GM23338 (cell line): ENCODE measurements at regions not wholly inside any gene's neighbourhood (a gene's known extent, or its start where the extent isn't known, plus 50 kb on each side); places are given as distances from the start of the nearest gene placed in this dataset.

Experiments used
- CREB1 ChIP-seq: fragments of 250-450 bp; sonication (Bioruptor Pico); IDR thresholded peaks from 2 replicates; pipeline ENCODE4 v1.5.0; 2020; ENCODE audit warnings: low read depth, mild to moderate bottlenecking, moderate library complexity
- EZH2 ChIP-seq: fragments of 200-600 bp; sonication (generic); IDR thresholded peaks from one replicate; pipeline ENCODE4 v1.8.0; 2017; ENCODE audit warnings: antibody characterized with exemption, mild to moderate bottlenecking, low read depth; ENCODE audit not compliant: unreplicated experiment
- EZH2phosphoT487 ChIP-seq: fragments of 200-600 bp; sonication (generic); IDR thresholded peaks from one replicate; pipeline ENCODE4 v1.8.1; 2018; ENCODE audit warnings: antibody characterized with exemption; ENCODE audit not compliant: unreplicated experiment
- JUNB ChIP-seq: IDR thresholded peaks from one replicate; pipeline ENCODE4 v1.6.1; 2016; ENCODE audit warnings: antibody characterized with exemption; ENCODE audit not compliant: unreplicated experiment
- POLR2AphosphoS5 ChIP-seq: IDR thresholded peaks from 2 replicates; pipeline ENCODE4 v1.6.1; 2016; ENCODE audit warnings: antibody characterized with exemption, low read depth
- REST ChIP-seq: IDR thresholded peaks from one replicate; pipeline ENCODE4 v1.6.1; 2018; ENCODE audit warnings: antibody characterized with exemption; ENCODE audit not compliant: unreplicated experiment
- ZNF114 ChIP-seq: fragments of 250-450 bp; sonication (Bioruptor Pico); IDR thresholded peaks from 2 replicates; pipeline ENCODE4 v1.5.0; 2020; ENCODE audit warnings: mild to moderate bottlenecking, moderate library complexity
- ZNF331 ChIP-seq: fragments of 250-450 bp; sonication (Bioruptor Pico); IDR thresholded peaks from 2 replicates; pipeline ENCODE4 v1.5.0; 2020; ENCODE audit warnings: low read depth, mild to moderate bottlenecking, moderate library complexity
- TF ChIP-seq, protein P1 (sequence below), 2 experiments: fragments of 200-600 bp in 1 of 2; sonication (generic) in 1 of 2; conservative IDR thresholded peaks; 2 replicates each; pipeline versions ENCODE4 v1.5.1 to v1.6.1; 2016 to 2017; ENCODE audit warnings: antibody characterized with exemption in 2 of 2, low read depth in 2 of 2, mild to moderate bottlenecking in 2 of 2, moderate library complexity in 1 of 2
- TF ChIP-seq, protein P2 (sequence below): fragments of 250-450 bp; sonication (Bioruptor Pico); IDR thresholded peaks from 2 replicates; pipeline ENCODE4 v1.5.0; 2020; ENCODE audit warnings: mild to moderate bottlenecking, moderate library complexity

- TF ChIP-seq, protein P1, sequence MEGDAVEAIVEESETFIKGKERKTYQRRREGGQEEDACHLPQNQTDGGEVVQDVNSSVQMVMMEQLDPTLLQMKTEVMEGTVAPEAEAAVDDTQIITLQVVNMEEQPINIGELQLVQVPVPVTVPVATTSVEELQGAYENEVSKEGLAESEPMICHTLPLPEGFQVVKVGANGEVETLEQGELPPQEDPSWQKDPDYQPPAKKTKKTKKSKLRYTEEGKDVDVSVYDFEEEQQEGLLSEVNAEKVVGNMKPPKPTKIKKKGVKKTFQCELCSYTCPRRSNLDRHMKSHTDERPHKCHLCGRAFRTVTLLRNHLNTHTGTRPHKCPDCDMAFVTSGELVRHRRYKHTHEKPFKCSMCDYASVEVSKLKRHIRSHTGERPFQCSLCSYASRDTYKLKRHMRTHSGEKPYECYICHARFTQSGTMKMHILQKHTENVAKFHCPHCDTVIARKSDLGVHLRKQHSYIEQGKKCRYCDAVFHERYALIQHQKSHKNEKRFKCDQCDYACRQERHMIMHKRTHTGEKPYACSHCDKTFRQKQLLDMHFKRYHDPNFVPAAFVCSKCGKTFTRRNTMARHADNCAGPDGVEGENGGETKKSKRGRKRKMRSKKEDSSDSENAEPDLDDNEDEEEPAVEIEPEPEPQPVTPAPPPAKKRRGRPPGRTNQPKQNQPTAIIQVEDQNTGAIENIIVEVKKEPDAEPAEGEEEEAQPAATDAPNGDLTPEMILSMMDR (conservative IDR thresholded peaks at IDR 0.05; ENCODE audit: low read depth in 2 of 2), result no peak
- TF ChIP-seq EZH2phosphoT487 (no peak), EZH2 (no peak), REST (no peak), POLR2AphosphoS5 (no peak), CREB1 (CRISPR knock-in tag) (no peak), ZNF114 (CRISPR knock-in tag) (no peak), JUNB (no peak), ZNF331 (CRISPR knock-in tag) (no peak)
- TF ChIP-seq, protein P2, sequence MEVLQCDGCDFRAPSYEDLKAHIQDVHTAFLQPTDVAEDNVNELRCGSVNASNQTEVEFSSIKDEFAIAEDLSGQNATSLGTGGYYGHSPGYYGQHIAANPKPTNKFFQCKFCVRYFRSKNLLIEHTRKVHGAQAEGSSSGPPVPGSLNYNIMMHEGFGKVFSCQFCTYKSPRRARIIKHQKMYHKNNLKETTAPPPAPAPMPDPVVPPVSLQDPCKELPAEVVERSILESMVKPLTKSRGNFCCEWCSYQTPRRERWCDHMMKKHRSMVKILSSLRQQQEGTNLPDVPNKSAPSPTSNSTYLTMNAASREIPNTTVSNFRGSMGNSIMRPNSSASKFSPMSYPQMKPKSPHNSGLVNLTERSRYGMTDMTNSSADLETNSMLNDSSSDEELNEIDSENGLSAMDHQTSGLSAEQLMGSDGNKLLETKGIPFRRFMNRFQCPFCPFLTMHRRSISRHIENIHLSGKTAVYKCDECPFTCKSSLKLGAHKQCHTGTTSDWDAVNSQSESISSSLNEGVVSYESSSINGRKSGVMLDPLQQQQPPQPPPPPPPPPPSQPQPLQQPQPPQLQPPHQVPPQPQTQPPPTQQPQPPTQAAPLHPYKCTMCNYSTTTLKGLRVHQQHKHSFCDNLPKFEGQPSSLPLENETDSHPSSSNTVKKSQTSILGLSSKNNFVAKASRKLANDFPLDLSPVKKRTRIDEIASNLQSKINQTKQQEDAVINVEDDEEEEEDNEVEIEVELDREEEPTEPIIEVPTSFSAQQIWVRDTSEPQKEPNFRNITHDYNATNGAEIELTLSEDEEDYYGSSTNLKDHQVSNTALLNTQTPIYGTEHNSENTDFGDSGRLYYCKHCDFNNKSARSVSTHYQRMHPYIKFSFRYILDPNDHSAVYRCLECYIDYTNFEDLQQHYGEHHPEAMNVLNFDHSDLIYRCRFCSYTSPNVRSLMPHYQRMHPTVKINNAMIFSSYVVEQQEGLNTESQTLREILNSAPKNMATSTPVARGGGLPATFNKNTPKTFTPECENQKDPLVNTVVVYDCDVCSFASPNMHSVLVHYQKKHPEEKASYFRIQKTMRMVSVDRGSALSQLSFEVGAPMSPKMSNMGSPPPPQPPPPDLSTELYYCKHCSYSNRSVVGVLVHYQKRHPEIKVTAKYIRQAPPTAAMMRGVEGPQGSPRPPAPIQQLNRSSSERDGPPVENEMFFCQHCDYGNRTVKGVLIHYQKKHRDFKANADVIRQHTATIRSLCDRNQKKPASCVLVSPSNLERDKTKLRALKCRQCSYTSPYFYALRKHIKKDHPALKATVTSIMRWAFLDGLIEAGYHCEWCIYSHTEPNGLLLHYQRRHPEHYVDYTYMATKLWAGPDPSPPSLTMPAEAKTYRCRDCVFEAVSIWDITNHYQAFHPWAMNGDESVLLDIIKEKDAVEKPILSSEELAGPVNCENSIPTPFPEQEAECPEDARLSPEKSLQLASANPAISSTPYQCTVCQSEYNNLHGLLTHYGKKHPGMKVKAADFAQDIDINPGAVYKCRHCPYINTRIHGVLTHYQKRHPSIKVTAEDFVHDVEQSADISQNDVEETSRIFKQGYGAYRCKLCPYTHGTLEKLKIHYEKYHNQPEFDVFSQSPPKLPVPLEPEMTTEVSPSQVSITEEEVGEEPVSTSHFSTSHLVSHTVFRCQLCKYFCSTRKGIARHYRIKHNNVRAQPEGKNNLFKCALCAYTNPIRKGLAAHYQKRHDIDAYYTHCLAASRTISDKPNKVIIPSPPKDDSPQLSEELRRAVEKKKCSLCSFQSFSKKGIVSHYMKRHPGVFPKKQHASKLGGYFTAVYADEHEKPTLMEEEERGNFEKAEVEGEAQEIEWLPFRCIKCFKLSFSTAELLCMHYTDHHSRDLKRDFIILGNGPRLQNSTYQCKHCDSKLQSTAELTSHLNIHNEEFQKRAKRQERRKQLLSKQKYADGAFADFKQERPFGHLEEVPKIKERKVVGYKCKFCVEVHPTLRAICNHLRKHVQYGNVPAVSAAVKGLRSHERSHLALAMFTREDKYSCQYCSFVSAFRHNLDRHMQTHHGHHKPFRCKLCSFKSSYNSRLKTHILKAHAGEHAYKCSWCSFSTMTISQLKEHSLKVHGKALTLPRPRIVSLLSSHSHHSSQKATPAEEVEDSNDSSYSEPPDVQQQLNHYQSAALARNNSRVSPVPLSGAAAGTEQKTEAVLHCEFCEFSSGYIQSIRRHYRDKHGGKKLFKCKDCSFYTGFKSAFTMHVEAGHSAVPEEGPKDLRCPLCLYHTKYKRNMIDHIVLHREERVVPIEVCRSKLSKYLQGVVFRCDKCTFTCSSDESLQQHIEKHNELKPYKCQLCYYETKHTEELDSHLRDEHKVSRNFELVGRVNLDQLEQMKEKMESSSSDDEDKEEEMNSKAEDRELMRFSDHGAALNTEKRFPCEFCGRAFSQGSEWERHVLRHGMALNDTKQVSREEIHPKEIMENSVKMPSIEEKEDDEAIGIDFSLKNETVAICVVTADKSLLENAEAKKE (CRISPR knock-in tag), result no peak
These were observed 181.9 kb downstream of the SPRY1 start for GRCh38 chr4:123578276-123579029.
